ENCODE measurements at regions not wholly inside any gene's neighbourhood (a gene's known extent, or its start where the extent isn't known, plus 50 kb on each side); places are given as distances from the start of the nearest gene placed in this dataset.
"Not testable (repeated sequence)": the region's sequence is repeated elsewhere in the genome, so short reads cannot be mapped to it uniquely, and the experiment has no call there.

- DNase-seq (ENCODE audit: low spot score): no peak
These were observed 458.1 kb upstream of the PCDH10 start for GRCh38 chr4:132691026-132691425.

- DNase-seq (ENCODE audit: low spot score): no peak
These were observed 457.4 kb upstream of the PCDH10 start for GRCh38 chr4:132691668-132692067.

- DNase-seq (ENCODE audit: low spot score): no peak
These were observed 454.3 kb upstream of the PCDH10 start for GRCh38 chr4:132694775-132695174.

GRCh38 chr4:132697505-132697904 lies 451.6 kb upstream of the PCDH10 start:
- DNase-seq (ENCODE audit: low spot score): not testable (repeated sequence)

GRCh38 chr4:132707955-132708354 lies 441.1 kb upstream of the PCDH10 start:
- DNase-seq (ENCODE audit: low spot score): no peak

GRCh38 chr4:132709056-132709455 lies 440.0 kb upstream of the PCDH10 start:
- no peak for DNase-seq (ENCODE audit: low spot score)

GRCh38 chr4:132710971-132711370 lies 438.1 kb upstream of the PCDH10 start:
- no peak for DNase-seq (ENCODE audit: low spot score)

GRCh38 chr4:132737344-132737743 lies 411.8 kb upstream of the PCDH10 start:
- no peak for DNase-seq (ENCODE audit: low spot score)

- no peak for DNase-seq (ENCODE audit: low spot score)
These were observed 389.8 kb upstream of the PCDH10 start for GRCh38 chr4:132759199-132759780.

- no peak for DNase-seq (ENCODE audit: low spot score)
These were observed 385.6 kb upstream of the PCDH10 start for GRCh38 chr4:132763465-132763864.

- DNase-seq (ENCODE audit: low spot score): no peak
These were observed 381.2 kb upstream of the PCDH10 start for GRCh38 chr4:132767901-132768300.

- no peak for DNase-seq (ENCODE audit: low spot score)
These were observed 378.3 kb upstream of the PCDH10 start for GRCh38 chr4:132770776-132771175.

GRCh38 chr4:132792310-132792709 lies 356.8 kb upstream of the PCDH10 start:
- no peak for DNase-seq (ENCODE audit: low spot score)

- DNase-seq (ENCODE audit: low spot score): no peak
These were observed 351.2 kb upstream of the PCDH10 start for GRCh38 chr4:132797856-132798255.

- no peak for DNase-seq (ENCODE audit: low spot score)
These were observed 339.6 kb upstream of the PCDH10 start for GRCh38 chr4:132809298-132810032.

- DNase-seq (ENCODE audit: low spot score): not testable (repeated sequence)
These were observed 336.0 kb upstream of the PCDH10 start for GRCh38 chr4:132813061-132813460.

GRCh38 chr4:132818091-132818490 lies 331.0 kb upstream of the PCDH10 start:
- DNase-seq (ENCODE audit: low spot score): no peak

GRCh38 chr4:132823419-132823818 lies 325.7 kb upstream of the PCDH10 start:
- no peak for DNase-seq (ENCODE audit: low spot score)

GRCh38 chr4:132824761-132825160 lies 324.3 kb upstream of the PCDH10 start:
- DNase-seq (ENCODE audit: low spot score): no peak

GRCh38 chr4:132827522-132827921 lies 321.6 kb upstream of the PCDH10 start:
- no peak for DNase-seq (ENCODE audit: low spot score)

- DNase-seq (ENCODE audit: low spot score): no peak
These were observed 310.9 kb upstream of the PCDH10 start for GRCh38 chr4:132838244-132838643.

- DNase-seq (ENCODE audit: low spot score): no peak
These were observed 310.0 kb upstream of the PCDH10 start for GRCh38 chr4:132839070-132839469.

- DNase-seq (ENCODE audit: low spot score): no peak
These were observed 289.2 kb upstream of the PCDH10 start for GRCh38 chr4:132859929-132860328.

GRCh38 chr4:132860976-132861375 lies 288.1 kb upstream of the PCDH10 start:
- DNase-seq (ENCODE audit: low spot score): no peak
